Activated CD4-positive, alpha-beta T cell treated with anti-CD3 and anti-CD28 coated beads, Interleukin-2, amount 50 U/mL, for 24 hours (primary cell): ENCODE measurements at regions not wholly inside any gene's neighbourhood (a gene's known extent, or its start where the extent isn't known, plus 50 kb on each side); places are given as distances from the start of the nearest gene placed in this dataset.
"Not testable (repeated sequence)": the region's sequence is repeated elsewhere in the genome, so short reads cannot be mapped to it uniquely, and the experiment has no call there.

Source experiments
- DNase-seq, 2 donors: peaks; one replicate each; pipeline ENCODE4 v3.0.0-alpha.2; 2020; ENCODE audit warnings: low read depth in 1 of 2, low spot score in 1 of 2

DNA sequence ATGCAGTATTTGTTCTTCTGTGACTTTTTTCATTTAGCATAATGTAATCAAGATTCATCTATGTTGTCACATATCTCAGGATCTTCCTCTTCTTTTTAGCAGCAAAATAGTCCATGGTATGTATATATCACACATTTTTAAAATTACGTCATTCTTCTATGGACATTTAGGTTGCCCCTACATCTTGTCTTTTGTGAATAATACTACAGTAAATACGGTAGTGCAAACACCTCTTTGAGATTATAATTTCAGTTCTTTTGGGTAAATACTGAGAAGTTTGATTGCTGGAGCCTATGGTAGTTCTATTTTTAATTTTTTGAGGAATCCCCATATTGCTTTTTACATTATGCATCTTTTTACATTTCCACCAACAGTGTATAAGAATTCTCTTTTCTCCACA, 1174.9 kb downstream of the NSUN3 start:
- DNase-seq = no peak

DNA sequence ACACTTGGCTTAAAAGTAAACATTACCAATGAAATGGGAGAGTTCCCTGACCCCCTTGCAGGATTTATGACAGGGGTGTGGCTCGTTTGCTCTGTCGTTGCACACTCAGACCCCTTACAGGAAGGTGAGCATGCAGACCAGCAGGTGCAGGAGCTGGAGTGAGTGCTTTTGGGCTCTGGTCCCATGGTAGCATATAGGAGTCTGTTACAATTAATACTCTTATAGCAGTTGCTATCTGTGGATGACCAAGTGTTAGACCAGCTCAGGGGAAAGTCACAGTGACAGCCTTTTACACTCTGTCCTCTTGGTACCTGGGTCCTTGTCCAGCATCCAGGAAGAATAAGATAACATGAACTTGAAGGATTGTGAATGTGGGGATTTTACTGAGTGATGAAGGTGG, 1177.5 kb downstream of the NSUN3 start:
- no peak for DNase-seq

DNA sequence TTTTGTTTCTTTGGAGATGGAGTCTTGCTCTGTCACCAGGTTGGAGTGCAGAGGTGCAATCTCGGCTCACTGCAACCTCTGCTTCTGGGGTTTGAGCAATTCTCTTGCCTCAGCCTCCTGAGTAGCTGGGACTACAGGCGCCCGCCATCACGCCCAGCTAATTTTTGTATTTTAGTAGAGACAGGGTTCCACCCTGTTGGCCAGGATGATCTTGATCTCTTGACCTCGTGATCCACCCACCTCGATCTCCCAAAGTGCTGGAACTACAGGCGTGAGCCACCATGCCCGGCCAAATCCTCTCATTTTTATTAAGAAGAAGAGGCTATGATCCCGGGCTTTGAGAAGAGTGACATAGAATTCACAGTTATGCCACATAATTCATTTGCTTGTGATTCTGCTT, 1178.4 kb downstream of the NSUN3 start:
- not testable (repeated sequence) for DNase-seq

DNA sequence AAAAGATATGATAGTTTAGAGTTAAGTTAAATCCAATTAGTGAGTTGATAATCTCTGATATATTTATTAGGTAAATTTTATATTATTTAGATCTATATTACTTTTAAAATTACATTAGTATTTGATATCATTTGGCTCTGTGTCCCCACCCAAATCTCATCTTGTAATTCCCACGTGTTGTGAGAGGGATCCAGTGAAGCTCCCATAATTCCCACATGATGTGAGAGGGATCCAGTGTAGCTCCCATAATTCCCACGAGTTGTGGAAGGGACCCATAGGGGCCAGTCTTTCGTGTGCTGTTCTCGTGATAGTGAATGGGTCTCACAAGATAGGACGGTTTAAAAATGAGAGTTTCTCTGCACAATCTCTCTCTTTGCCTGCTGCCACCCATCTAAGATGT, 1183.6 kb downstream of the NSUN3 start:
- DNase-seq = no peak

DNA sequence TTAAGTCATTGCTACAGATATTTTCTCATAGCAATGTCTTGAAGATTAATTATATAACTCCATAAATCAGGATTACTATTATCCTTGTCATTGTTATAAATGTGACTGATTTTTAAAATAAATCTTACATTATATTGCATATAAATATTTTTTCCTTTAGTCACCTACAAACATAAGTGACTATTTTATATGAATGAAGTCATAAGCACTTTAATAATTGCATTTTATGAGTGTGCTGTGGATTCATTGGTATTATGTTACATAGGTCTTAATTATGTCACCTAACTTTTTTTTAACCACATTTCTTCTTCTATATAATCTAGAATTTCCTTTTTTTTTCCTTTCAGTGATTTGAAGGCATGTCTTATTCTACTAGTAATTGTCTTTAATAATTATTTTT, 1191.2 kb downstream of the NSUN3 start:
- DNase-seq = no peak

DNA sequence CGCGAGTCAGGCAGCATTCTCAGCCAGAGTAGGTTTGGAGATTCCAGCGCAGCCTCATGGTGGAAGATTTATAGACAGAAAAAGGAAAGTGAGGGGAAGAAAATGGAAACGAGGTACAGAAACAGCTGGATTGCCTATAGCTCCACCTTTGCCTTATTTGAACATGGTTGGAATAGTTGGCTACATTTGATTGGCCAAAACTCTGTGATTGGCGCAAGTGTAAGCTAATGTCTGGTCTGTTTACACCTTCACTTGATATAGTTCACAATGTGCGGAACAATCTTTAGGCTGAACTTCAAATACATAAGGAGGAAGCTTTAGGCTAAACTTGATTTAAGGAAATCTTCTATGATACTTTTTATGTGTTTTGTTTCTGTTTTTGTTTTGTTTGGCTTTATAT, 1191.9 kb downstream of the NSUN3 start:
- no peak for DNase-seq

DNA sequence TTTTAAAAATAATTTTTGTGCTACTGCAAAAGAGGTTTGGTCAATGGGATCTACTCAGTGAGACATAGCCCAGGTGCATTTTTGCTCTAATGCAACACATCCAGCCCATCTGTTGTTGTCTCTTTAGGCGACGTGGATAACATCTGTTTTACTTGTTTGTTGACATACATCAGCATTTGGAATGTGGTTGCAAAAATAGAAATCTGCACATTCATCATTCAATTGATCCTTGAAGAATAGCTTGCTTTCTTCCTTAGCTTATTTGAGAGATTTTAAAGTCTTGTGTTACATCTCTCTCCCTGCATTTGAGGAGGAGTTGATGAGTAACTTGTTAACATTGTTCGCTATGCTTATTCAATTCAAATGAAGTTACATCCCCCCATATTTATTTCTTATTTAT, 1202.3 kb downstream of the NSUN3 start:
- no peak for DNase-seq

DNA sequence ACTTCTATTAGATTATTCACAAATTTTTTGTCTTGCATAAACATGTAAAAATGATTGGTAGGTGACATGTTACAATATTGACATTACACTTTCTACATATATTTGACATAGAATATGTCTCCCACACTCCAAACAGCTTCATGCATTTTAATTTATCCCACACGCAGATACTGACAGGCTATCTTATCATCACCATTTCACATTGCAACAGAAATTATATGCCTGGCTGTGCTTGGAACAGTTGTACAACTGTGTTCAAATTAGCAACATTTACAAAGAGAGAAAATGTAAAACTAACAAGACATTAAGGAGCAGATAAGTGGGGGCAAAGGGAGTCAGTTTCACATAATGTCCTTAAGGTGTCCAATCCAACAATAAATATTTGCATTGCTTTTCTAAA, 1208.5 kb downstream of the NSUN3 start:
- no peak for DNase-seq

DNA sequence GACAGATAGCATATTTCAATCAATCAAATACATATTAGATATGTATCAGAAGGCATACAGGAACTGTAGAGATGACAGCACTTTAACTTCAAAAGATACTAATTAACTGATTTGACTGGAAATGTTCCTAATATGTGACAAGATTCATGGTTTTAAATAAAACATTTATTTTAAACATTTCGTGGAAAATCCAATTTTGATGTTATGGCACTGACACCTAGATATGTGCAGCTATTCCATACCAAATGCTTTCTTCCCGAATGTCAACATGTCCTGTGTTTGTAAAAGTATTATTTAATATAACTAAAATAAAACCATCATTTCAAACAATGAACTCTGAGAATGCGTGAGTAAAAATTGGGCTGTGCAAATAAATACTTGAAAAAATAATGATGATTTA, 1209.3 kb downstream of the NSUN3 start:
- no peak for DNase-seq

DNA sequence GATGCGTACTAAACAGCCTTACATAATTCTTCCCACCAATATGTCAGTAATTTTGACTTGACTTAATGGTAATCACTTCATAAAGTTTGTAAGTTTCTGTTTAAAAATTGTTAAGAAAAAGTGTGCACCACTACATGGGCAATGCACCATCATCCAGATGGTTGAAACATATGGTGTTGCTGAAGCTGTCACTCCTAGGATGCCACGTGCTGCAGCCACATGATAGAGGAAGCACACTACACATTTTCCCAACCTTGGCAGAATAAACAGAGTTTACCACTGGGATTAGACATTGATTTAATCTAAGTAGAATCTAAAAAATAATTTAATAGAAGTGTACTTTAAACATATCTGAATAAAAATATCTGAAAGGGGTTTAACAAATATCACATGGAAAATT, 1209.9 kb downstream of the NSUN3 start:
- DNase-seq = no peak

DNA sequence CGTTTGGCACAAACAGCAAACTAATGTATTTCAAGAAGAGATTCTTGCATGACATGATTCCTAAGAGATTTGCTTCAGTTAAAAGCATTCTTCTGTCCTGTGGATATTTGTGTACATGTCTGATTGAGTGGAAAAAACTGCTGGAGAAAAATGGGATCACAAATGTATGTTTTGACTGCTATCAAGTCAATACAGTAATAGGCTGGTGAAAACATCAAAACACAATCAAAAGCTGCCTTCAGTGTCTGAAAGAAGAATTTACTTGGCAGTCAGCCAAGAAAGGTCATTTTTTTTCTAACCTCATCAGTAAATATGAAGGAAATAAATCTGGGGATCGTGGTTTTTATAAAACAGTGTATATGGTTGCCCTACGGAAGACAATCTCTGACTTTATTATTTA, 1214.8 kb downstream of the NSUN3 start:
- DNase-seq = no peak

DNA sequence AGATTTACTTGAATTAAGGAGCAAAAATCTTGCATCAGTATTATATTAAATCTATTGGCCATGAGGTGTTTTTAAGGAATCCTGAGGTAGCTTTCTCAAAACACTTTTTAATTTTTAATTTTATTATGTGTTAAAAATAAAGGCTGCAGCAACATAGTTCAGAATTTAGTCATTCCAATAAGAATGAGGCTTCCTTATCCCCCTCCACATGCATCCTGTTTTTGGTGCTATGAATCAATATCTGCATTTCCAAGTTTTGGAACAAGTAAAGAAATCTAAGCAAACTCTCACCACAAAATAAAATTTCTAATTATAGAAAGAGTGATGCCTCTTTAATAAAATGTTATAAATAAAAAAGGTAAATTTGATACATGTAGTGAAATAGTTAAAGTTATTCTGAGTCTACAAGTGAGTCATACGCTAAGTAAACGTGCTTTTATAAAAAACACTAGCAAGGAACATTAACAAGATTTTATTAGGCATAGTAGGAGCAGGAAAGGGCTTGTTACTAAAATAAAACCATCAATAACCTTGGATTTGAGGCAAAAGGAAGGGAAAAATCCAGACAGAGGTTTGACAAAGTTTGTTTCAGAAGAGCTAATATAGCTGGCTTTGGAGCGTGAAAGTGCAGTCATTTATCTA, 1218.0 kb downstream of the NSUN3 start:
- DNase-seq = no peak

DNA sequence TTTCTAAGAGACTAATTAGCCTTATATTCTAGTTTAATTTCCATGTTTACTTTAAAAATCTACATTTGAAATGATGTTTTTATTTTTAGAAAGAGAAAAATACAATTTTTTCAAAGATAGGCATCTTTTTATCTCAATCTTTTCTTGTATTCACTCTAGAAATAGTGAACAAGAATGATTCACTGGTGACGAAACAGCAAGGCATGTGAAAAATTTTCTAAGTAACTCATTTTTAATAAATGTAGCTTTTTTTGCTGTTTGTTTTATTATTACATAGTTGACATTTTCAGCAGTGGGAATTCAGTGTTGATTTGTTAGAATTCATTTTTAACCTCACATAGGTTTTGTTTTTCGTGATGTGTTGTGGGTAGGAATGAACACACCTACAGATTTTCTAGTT, 1226.4 kb downstream of the NSUN3 start:
- DNase-seq = no peak

DNA sequence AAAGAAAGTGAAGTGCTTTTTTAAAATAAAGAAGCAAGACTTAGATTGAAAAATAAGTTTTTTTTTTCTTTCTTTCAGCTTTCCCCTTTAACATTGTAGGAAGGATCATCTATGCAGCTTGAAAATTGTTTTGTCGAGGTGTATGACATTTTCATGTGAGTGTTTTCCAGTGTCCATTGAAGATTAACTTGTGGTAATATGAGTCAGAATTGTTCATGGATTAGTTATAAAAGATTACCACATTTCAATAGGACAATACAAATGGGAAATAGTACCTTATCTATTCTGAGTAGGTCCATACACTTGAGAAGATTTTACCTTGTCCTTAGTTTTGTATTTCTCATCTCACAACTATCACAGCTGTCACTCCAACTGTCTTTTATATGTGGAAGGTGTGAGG, 1234.7 kb downstream of the NSUN3 start:
- DNase-seq = no peak

DNA sequence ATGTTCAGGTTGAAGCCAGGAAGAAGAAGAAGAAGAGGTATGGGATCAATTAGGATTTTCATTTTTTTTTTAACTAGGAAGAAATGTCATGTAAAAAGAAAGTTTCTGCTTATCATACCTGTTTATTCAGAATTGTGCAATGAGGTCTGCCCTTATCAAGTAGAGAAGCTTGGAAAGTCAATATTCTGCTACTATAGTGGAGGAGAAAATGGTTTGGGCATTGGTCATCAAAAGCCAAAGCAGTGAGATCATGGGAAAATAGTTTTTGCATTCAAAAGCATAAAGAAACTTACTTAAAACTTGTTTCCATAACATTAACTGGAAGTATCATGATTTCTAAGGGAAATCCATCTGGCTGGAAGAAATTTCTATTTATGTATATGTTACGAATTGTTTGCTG, 1239.2 kb downstream of the NSUN3 start:
- no peak for DNase-seq

DNA sequence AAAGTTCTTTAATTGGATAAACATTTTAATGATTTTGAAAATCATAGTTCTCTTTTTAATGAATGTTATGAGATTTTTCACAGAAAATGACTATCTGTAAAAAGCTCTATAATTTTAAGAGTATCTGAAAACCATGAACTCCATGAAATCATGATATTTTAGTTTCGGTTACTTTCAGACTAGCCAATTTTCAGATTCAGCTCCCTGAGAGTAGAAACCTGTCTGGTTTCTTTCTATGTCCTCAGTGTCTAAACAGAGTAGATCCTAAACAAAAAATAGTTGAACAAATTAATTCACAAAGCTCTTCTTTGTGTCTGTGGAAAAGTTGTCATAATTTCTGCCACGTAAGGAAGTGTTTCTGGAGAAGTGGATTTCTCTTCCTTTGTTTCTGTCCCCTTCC, 1247.7 kb downstream of the NSUN3 start:
- DNase-seq = no peak

DNA sequence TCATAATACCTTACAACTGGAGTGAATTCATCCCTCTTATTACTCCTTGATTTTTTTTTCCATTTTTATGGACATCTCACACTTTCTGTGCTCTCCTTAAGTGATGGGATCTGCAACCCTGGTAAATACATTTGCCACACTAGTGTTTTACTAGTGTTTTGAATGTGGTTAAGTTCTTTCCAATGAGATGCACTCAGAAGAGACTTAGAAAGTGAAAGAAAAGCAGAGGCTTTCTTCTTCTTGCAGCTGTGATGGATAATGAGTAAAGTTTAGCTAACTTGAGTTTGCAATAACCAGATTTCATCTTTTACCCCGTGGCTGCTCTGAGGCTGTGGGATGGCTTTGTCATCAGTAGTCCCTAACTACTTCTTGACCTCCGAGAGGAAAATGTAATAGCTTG, 1248.4 kb downstream of the NSUN3 start:
- no peak for DNase-seq

DNA sequence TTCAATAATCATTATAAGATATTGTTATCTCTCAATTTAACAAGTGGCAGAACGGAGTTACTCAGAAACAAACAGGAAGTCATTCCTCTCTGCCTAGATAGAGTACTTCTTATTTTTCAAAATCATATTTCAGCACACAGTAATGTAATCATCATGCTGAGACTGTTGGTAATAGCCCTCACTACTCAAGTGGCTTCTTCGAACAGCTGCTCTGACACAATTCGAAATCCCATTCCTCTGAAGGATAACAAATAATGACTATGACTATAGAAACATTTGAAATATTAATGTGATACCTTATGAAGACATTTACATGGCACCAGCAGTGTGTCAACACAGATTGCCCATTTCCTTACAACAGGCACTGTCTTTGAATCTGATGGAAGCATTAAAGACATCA, 1249.8 kb downstream of the NSUN3 start:
- DNase-seq = no peak

DNA sequence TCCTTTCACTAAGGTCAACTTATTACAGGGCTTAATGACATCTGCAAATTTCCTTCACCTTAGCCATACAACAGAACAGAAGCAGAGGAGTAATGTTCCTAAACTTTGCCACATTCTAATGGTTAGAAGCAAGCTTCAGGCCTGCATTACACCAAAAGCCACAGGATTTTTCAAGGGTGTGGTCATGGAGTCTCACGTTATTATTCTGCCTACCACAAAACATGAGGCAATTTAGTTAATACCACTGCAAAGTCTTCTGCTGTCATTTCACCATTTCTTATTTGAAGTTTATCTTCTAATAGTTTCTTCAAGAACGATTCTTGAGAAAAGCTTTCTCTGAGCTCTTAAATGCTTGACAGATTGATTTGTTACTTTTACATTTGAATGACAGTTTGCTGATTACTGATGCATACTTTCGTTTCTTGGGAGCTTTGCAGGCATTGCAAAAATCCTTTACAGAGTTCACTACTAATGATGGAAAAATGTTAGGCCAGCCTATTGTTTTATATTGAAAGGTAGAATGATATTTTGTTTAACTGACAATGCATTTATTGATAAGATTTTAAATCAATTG, 1257.1 kb downstream of the NSUN3 start:
- DNase-seq = no peak

DNA sequence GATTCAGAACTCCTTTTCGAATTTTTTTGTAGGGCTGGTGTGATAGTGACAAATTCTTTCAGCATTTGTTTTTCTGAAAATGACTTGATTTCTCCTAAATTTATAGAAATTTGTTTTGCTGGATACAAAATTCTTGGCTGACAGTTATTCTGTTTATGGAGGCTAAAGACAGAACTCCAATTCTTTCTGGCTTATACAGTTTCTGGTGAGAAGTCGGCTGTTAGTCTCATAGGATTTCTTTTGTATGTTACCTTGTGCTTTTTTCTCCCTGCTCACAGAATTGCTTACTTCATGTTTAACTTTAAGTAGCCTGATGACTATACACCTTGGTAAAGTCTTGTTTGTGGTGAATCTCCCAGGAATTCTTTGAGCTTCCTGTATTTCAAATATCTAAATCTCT, 1264.6 kb downstream of the NSUN3 start:
- no peak for DNase-seq

DNA sequence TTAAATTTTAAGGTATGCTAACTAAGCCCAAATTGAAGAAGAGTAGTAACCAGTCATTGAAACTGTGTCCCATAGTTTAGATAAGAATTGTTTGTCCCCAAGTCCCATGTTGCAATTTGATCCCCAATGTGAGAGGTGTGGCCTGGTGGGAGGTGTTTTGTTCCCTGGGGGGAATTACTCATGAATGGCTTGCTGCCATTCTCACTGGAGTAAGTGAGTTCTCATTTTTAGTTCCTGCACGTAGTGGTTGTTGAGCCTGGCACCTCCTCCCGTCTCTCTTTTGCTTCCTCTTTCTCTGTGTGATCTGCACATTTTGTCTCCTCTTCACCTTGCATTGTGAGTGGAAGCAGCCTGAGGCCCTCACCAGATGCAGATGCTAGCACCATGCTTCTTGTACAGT, 1271.0 kb downstream of the NSUN3 start:
- DNase-seq = no peak

DNA sequence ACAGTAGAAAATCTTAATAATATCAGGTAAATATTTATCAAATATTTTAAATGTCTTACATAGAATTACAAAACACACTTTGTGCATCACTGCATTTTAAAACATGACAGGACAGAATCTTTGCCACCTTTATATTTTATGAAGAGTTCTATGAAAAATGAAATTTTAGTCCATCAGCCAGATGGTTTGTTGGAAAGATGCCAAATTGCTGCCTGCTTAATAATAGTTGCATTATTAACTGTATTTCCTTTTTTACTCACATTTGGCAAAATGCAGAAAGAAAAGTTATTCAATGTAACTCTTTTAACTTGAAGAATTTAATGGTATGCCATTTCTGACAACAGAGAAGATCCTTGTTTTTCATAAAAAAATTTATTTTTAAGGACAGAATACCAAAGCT, 1271.6 kb downstream of the NSUN3 start:
- no peak for DNase-seq

DNA sequence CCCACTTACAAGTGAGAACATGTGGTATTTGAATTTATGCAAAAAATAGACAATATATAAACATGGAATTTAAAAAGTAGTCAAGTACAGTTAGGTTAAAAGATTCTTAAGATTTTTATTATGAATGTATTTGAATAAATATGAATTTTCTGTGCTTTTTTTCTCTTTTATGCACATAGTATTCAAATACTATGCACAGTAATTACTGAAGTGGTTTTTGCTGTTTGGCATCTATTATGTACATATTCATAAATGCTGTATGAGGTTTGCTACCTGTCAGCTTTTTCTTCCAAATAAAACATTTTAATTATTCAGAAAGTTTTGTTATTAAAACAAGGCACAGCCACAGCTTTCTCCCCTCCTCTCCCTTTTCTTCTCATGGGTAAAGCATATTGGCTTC, 1272.7 kb downstream of the NSUN3 start:
- no peak for DNase-seq

DNA sequence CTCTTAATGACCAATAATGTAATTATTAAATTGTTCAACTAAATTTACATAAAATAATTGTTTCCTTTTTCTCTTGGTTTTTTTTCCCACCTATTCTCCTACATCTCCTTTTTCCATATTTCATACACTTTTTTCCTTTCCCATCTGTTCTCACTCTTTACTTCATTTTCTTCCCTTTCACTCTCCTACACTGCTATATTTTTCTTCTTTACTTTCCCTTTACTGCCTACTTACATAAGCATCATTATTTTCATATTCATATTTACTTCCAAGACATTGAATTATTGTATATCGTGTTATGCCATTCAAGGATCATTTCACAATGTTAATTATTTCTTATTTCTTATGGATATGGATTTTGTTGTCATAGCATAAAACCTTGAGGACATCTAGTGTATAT, 1275.6 kb downstream of the NSUN3 start:
- DNase-seq = no peak
